Activated CD4-positive, alpha-beta T cell treated with anti-CD3 and anti-CD28 coated beads, Interleukin-2, amount 50 U/mL, for 24 hours (primary cell): ENCODE measurements at regions not wholly inside any gene's neighbourhood (a gene's known extent, or its start where the extent isn't known, plus 50 kb on each side); places are given as distances from the start of the nearest gene placed in this dataset.
"Not testable (repeated sequence)": the region's sequence is repeated elsewhere in the genome, so short reads cannot be mapped to it uniquely, and the experiment has no call there.

Experiments used
- DNase-seq, 2 donors: peaks; one replicate each; pipeline ENCODE4 v3.0.0-alpha.2; 2020; ENCODE audit warnings: low read depth in 1 of 2, low spot score in 1 of 2

GRCh38 chr13:79190932-79191331 lies 215.1 kb downstream of the RBM26 start:
- no peak for DNase-seq

DNA sequence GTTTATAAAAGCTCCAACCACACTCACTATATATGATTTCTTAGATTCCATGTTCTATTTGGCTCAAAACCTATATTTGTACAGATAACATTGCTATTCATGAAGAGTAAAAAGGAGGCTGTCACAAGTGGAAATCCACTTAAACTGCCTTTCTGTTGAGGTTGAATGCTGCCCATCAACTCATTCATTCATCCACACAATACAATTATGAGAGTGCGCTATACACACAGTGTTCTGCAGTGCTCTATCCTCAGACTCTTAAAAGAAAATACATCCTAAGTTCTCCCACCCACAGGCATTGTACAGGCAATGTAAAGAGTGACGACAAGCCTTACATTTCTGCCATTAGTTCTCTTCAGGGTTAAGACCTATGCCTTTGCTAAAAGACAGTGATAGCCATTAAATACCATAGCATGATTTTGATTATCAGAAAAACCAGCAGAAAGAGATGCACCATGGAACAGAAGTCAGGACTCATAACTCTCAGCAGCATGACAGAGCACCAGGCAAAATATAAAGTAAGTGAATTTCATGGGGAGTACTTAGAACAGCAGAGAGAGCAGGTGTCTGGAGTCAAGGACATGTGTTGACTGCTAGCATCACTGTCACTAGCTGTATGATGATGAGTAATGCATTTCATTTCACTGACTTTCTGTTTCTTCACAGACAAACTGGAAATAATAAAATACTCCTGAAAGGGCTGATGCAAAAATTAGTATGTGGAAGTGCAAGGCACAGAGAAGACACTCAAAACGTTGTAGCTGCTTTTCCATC lies 218.0 kb downstream of the RBM26 start:
- DNase-seq: no peak

DNA sequence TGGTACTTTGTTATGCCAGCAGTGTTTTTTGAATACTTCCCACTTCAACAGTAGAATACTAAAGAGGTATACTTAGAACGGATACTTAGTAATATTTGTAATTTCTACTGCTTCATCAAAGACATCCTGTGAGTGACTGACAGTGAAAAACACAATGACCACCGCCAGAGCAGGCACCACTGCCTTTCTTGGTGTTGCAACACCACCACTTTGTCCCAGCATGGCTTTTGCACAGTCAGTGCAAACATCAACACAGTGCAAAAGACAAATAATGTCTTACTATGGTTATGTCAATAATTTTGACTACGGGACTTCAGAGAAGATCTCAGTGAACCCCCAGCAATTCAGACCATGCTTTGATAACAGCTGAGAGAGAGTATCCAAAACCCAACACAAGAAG lies 220.5 kb downstream of the RBM26 start:
- DNase-seq: no peak

GRCh38 chr13:79183231-79183630 lies 222.8 kb downstream of the RBM26 start:
- no peak for DNase-seq

GRCh38 chr13:79173691-79174090 lies 232.4 kb downstream of the RBM26 start:
- DNase-seq: not testable (repeated sequence)

DNA sequence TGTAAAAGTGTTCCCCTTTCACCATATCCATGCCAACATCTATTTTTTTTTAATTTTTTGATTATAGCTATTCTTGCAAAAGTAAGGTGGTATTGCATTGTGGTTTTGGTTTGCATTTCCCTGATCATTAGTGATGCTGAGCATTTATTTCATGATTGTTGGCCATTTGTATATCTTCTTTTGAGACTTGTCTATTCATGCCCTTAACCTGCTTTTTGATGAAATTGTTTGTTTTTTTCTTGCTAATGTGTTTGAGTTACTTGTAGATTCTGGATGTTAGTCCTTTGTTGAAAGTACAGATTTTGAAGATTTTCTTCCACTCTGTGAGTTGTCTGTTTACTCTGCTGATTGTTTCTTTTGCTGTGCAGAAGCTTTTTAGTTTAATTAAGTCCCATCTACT lies 233.1 kb downstream of the RBM26 start:
- DNase-seq: not testable (repeated sequence)

- no peak for DNase-seq
These were observed 234.7 kb downstream of the RBM26 start for GRCh38 chr13:79171141-79172061.

DNA sequence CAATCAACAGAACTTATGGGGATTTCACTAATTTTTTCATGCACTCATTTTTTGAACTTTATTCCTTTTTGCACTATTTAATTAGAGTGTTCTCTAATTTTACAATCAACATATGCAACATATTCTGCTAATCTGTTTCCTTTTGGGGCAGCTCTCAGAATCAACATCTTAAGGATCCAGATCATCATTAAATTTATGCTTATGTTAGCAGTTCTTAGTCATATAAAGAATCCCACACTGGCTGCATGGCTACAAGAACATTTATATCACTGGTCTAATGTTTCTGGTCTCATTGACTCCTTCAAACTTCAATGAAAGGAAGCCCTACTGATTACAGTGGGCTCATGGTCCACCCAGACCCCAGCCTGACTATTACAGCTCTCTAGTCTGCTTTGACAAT lies 245.2 kb downstream of the RBM26 start:
- DNase-seq: no peak

GRCh38 chr13:79155883-79156282 lies 250.2 kb downstream of the RBM26 start:
- DNase-seq: no peak

DNA sequence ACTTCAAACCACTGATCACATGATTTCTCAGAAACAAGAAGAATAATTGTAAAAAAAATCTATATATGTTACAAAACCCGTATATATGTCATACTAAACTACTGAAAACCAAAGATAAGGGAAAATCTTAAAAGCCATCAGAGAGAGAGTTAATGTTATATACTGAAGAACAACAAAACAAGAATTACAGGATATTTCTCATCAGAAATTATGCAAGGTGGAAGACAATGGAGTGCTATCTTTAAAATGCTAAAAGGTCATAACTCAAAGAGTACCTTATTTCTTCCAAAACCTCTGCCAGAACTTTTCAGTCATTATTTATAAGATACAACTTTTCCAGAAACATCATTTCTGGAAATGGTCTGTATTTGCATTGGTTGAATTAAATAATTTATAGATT lies 256.8 kb downstream of the RBM26 start:
- no peak for DNase-seq

- DNase-seq: no peak
These were observed 265.0 kb downstream of the RBM26 start for GRCh38 chr13:79141082-79141481.

GRCh38 chr13:79128158-79128557 lies 277.9 kb downstream of the RBM26 start:
- no peak for DNase-seq

- no peak for DNase-seq
These were observed 279.3 kb downstream of the RBM26 start for GRCh38 chr13:79126706-79127105.

DNA sequence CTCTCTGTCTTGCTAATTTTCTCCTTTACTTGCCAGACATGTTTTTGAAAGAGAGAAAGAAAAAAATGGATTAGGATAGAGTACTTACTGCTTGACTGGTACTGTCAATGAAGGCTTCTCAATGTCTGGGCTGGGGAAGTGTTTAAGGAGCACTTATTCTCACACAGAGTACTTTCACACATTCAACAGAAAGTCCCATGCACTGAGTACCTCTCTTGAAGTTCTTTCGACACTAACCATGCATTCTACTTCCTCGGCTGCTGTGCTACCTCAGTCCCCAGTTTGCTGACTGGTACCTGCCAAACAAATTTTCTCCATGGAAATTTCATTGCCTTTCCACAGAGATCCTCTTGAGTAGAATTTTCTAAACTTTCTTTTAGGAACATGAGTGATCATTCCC lies 281.9 kb downstream of the RBM26 start:
- DNase-seq: no peak

GRCh38 chr13:79121286-79121685 lies 284.8 kb downstream of the RBM26 start:
- DNase-seq: no peak

GRCh38 chr13:79119578-79120107 lies 286.4 kb downstream of the RBM26 start:
- no peak for DNase-seq

DNA sequence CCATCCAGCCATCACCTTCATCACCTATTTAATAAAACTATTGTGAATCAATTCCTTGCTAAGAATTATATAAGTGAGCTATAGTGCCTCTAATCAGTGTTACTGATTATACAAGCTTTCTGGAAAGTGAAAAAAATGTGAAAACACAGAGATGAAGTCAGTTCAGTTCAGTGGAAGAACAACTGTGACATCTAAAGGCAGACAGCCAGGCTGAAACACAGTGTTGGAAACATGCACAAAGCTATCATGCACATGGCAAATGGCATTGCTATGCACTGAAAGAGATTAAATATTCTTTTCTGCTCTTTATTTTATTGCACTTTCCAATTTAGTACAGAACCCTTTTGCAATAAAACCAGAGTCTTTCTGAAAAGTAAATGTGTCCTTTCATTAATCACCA lies 294.0 kb downstream of the RBM26 start:
- no peak for DNase-seq

- DNase-seq: no peak
These were observed 297.0 kb downstream of the RBM26 start for GRCh38 chr13:79108914-79109643.

DNA sequence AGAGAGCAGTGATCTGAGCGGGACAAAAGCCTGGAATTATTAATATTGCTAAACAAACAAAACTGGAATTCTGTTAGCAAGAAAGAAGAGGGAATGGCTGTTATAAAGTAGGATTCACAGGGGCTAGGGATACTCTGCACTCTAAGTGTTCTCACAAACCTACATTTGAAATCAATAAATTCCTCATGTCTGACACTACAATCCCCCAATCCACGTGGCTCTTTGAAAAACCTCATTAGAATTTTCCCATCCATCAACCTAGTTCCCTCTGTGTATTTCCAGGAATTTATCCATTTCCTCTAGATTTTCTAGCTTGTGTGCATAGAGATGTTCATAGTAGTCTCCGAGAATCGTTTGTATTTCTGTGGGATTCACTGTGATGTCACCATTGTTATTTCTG lies 307.5 kb downstream of the RBM26 start:
- DNase-seq: no peak

DNA sequence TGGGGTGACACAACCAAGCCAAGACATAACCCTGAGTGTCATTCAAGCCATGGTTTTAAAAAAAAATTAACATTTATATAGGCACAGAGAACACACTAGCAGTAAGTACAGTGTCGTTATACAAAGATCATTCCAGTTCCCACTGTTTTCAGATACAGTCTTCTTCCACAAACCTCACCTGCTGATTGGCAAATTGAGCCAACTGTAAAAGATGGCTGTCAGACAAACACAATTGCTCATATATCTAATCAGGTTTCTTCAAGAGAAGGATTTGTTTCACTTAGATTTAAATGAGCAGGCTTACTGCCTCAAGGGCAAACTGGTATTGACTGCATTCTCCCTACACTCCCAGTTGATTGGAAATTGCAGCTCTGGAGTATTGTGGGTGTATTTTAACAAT lies 308.9 kb downstream of the RBM26 start:
- no peak for DNase-seq

DNA sequence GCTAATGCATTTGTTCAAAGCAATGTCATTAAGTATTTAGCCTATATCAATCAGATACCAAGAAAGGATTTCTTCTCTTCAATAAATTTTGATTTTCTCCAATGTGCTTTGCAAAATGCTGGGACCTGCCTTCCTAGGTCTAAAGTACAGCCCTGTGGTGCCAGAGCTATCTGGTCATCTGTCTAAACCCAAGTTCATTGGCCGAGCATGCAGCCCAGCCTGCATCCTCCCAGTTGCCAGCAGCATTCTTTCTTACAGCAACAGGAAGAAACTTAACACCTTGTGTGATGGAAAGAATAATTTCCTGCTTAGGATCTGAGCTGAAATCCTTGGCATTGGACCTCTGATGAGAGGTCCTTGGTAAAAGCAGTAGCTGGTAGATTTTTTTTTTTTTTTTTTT lies 310.0 kb downstream of the RBM26 start:
- DNase-seq: no peak
